MM.1S (cell line): ENCODE measurements at regions not wholly inside any gene's neighbourhood (a gene's known extent, or its start where the extent isn't known, plus 50 kb on each side); places are given as distances from the start of the nearest gene placed in this dataset.

Experiments
- DNase-seq: peaks from one replicate; pipeline ENCODE4 v3.0.0-alpha.2; 2015
- H2AFZ ChIP-seq: fragments of 300-600 bp; sonication (generic); 2 replicates; pipeline ENCODE4 v1.6.0; 2016; ENCODE audit warnings: antibody characterized with exemption, low read length
- H3F3A ChIP-seq: fragments of 300-600 bp; sonication (generic); 2 replicates; pipeline ENCODE4 v1.6.1; 2016; ENCODE audit warnings: mild to moderate bottlenecking, antibody characterized with exemption, low read length, moderate library complexity, mixed read lengths; ENCODE audit not compliant: insufficient read depth
- H3K27ac ChIP-seq: fragments of 300-600 bp; sonication (generic); 2 replicates; pipeline ENCODE4 v1.5.1; 2016; ENCODE audit warnings: mild to moderate bottlenecking, low read length
- H3K27me3 ChIP-seq: fragments of 300-600 bp; sonication (generic); replicated peaks from 2 replicates; pipeline ENCODE4 v1.6.0; 2016; ENCODE audit warnings: low read length; ENCODE audit not compliant: insufficient read depth
- H3K36me3 ChIP-seq: fragments of 300-600 bp; sonication (generic); replicated peaks from 2 replicates; pipeline ENCODE4 v1.6.1; 2016; ENCODE audit warnings: mild to moderate bottlenecking, low read length, mixed read lengths; ENCODE audit not compliant: insufficient read depth
- H3K4me1 ChIP-seq: fragments of 300-600 bp; sonication (generic); 2 replicates; pipeline ENCODE4 v1.6.1; 2016; ENCODE audit warnings: low read length, mixed read lengths
- H3K4me2 ChIP-seq: fragments of 300-600 bp; sonication (generic); 2 replicates; pipeline ENCODE4 v1.6.0; 2016; ENCODE audit warnings: low read depth, low read length
- H3K4me3 ChIP-seq: fragments of 300-600 bp; sonication (generic); 2 replicates; pipeline ENCODE4 v1.5.1; 2016; ENCODE audit warnings: low read length, mixed read lengths
- H3K79me2 ChIP-seq: fragments of 300-600 bp; sonication (generic); 2 replicates; pipeline ENCODE4 v1.6.1; 2016; ENCODE audit warnings: mixed run types, low read length, mixed read lengths
- H3K9ac ChIP-seq: fragments of 300-600 bp; sonication (generic); 2 replicates; pipeline ENCODE4 v1.6.1; 2016; ENCODE audit warnings: low read length, mixed read lengths
- H3K9me2 ChIP-seq: fragments of 300-600 bp; sonication (generic); replicated peaks from 2 replicates; pipeline ENCODE4 v1.6.1; 2016; ENCODE audit warnings: mild to moderate bottlenecking, low read length, mixed read lengths; ENCODE audit not compliant: insufficient read depth
- H3K9me3 ChIP-seq: fragments of 300-600 bp; sonication (generic); replicated peaks from 2 replicates; pipeline ENCODE4 v1.6.1; 2016; ENCODE audit warnings: mild to moderate bottlenecking, low read length, mixed read lengths; ENCODE audit not compliant: insufficient read depth
- H4K20me1 ChIP-seq: fragments of 300-600 bp; sonication (generic); 2 replicates; pipeline ENCODE4 v1.6.1; 2016; ENCODE audit warnings: mild to moderate bottlenecking, low read length, moderate library complexity, mixed read lengths; ENCODE audit not compliant: insufficient read depth
- EZH2 ChIP-seq: fragments of 300-600 bp; sonication (generic); optimal IDR thresholded peaks from 2 replicates; pipeline ENCODE3; 2017; ENCODE audit warnings: low read depth, mild to moderate bottlenecking, antibody characterized with exemption, low read length, mixed read lengths
- EZH2phosphoT487 ChIP-seq: fragments of 300-600 bp; sonication (generic); IDR thresholded peaks from 2 replicates; pipeline ENCODE4 v1.6.1; 2018; ENCODE audit warnings: antibody characterized with exemption, low read length
- TF ChIP-seq, protein P1 (sequence below): fragments of 300-600 bp; sonication (generic); IDR thresholded peaks from 2 replicates; pipeline ENCODE4 v1.5.1; 2016; ENCODE audit warnings: antibody characterized with exemption, low read length, mixed read lengths

- no peak overlapping the region for H3K4me2 ChIP-seq
These were observed 465.9 kb upstream of the TGFBR2 start for GRCh38 chr3:30140356-30141075.

DNA sequence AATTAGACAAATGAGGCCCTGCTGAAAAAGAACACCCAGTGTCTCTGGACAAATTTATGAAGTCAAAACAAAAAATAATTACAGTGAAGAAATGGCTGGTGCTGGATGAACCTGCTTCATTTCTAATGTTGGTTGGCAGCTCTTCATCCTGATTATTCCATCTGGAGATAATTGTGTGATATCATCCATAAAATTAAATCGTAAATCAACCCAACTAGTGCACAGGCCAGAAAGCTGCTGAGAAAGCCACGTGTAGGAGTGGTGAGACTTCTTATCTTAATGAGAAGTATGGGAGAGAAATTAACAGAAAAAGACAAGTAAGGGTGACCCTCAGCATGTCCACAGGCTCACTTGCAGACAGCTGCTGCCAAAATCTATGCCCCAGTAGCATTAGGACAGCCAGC lies 465.2 kb upstream of the TGFBR2 start:
- H4K20me1 ChIP-seq: no peaks in the 10 kb centered on the region
- no peaks in the 10 kb centered on the region for H3K9me3 ChIP-seq
- no peak for DNase-seq
- no peaks in the 10 kb centered on the region for H3F3A ChIP-seq
- no peak overlapping the region for H3K4me2 ChIP-seq
- no peaks in the 10 kb centered on the region for H3K36me3 ChIP-seq
- no peaks in the 10 kb centered on the region for H3K9me2 ChIP-seq
- H2AFZ ChIP-seq: no peak overlapping the region
- TF ChIP-seq, protein P1, sequence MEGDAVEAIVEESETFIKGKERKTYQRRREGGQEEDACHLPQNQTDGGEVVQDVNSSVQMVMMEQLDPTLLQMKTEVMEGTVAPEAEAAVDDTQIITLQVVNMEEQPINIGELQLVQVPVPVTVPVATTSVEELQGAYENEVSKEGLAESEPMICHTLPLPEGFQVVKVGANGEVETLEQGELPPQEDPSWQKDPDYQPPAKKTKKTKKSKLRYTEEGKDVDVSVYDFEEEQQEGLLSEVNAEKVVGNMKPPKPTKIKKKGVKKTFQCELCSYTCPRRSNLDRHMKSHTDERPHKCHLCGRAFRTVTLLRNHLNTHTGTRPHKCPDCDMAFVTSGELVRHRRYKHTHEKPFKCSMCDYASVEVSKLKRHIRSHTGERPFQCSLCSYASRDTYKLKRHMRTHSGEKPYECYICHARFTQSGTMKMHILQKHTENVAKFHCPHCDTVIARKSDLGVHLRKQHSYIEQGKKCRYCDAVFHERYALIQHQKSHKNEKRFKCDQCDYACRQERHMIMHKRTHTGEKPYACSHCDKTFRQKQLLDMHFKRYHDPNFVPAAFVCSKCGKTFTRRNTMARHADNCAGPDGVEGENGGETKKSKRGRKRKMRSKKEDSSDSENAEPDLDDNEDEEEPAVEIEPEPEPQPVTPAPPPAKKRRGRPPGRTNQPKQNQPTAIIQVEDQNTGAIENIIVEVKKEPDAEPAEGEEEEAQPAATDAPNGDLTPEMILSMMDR: no peak
- TF ChIP-seq EZH2: no peak
- no peak for TF ChIP-seq EZH2phosphoT487
- H3K27ac ChIP-seq: no peak overlapping the region
- H3K27me3 ChIP-seq: no peaks in the 10 kb centered on the region
- no peak overlapping the region for H3K9ac ChIP-seq
- H3K4me3 ChIP-seq: no peak overlapping the region
- no peaks in the 10 kb centered on the region for H3K4me1 ChIP-seq
- H3K79me2 ChIP-seq: no peaks in the 10 kb centered on the region

More at GRCh38 chr3:30140356-30141075, 465.9 kb upstream of the TGFBR2 start:
- H3K27ac ChIP-seq: no peak overlapping the region
- H3K9ac ChIP-seq: no peak overlapping the region
- H3K4me1 ChIP-seq: no peaks in the 10 kb centered on the region
- H3K4me3 ChIP-seq: no peak overlapping the region
- H3F3A ChIP-seq: no peaks in the 10 kb centered on the region
- no peaks in the 10 kb centered on the region for H3K79me2 ChIP-seq
- H3K9me2 ChIP-seq: no peaks in the 10 kb centered on the region
- no peak overlapping the region for H2AFZ ChIP-seq
- no peak for DNase-seq
- no peaks in the 10 kb centered on the region for H4K20me1 ChIP-seq
- H3K36me3 ChIP-seq: no peaks in the 10 kb centered on the region
- no peaks in the 10 kb centered on the region for H3K9me3 ChIP-seq
- TF ChIP-seq, protein P1: no peak
- no peak for TF ChIP-seq EZH2
- no peak for TF ChIP-seq EZH2phosphoT487
- no peaks in the 10 kb centered on the region for H3K27me3 ChIP-seq

- no peak overlapping the region for H3K27ac ChIP-seq
- H3K27me3 ChIP-seq: no peaks in the 10 kb centered on the region
- no peaks in the 10 kb centered on the region for H3K9me3 ChIP-seq
- H3K9ac ChIP-seq: no peak overlapping the region
- H3F3A ChIP-seq: no peaks in the 10 kb centered on the region
- TF ChIP-seq EZH2phosphoT487 (no peak), EZH2 (no peak)
- TF ChIP-seq, protein P1: no peak
- no peaks in the 10 kb centered on the region for H4K20me1 ChIP-seq
- no peaks in the 10 kb centered on the region for H3K4me1 ChIP-seq
- no peak overlapping the region for H3K4me2 ChIP-seq
- no peaks in the 10 kb centered on the region for H3K79me2 ChIP-seq
- DNase-seq: no peak
- no peaks in the 10 kb centered on the region for H3K9me2 ChIP-seq
- H3K36me3 ChIP-seq: no peaks in the 10 kb centered on the region
- H2AFZ ChIP-seq: no peak overlapping the region
- H3K4me3 ChIP-seq: no peak overlapping the region
These were observed 464.5 kb upstream of the TGFBR2 start for GRCh38 chr3:30141927-30142326.
